Prostate gland (tissue), 2 donors: ENCODE measurements at regions not wholly inside any gene's neighbourhood (a gene's known extent, or its start where the extent isn't known, plus 50 kb on each side); places are given as distances from the start of the nearest gene placed in this dataset.

Experiments
- DNase-seq: peaks from one replicate; pipeline ENCODE4 v3.0.0-alpha.2; 2019; ENCODE audit warnings: low spot score
- H3K27ac ChIP-seq, 2 donors: fragments of 200-600 bp; sonication (generic); 2 replicates each; pipeline ENCODE4 v1.5.1; 2017 to 2019
- H3K27me3 ChIP-seq: fragments of 200-600 bp; sonication (generic); replicated peaks from 2 replicates; pipeline ENCODE4 v1.5.1; 2019; ENCODE audit not compliant: insufficient read depth
- H3K36me3 ChIP-seq, 2 donors: fragments of 200-600 bp; sonication (generic); 1 replicate in 1 of 2; 2 replicates in 1 of 2; pipeline versions ENCODE4 v1.5.1 to v1.8.1; 2017 to 2019
- H3K4me1 ChIP-seq: fragments of 200-600 bp; sonication (generic); replicated peaks from 2 replicates; pipeline ENCODE4 v1.5.1; 2019
- H3K4me3 ChIP-seq, 2 donors: fragments of 200-600 bp; sonication (generic); 2 replicates each; pipeline ENCODE4 v1.5.1; 2017 to 2019
- H3K9me3 ChIP-seq: fragments of 200-600 bp; sonication (generic); 2 replicates; pipeline ENCODE4 v1.5.1; 2017
- POLR2A ChIP-seq: fragments of 450-650 bp; IDR thresholded peaks from one replicate; pipeline ENCODE4 v1.6.1; 2016; ENCODE audit warnings: antibody characterized with exemption, mild to moderate bottlenecking
- POLR2AphosphoS5 ChIP-seq: sonication (generic); formaldehyde crosslinking; IDR thresholded peaks from one replicate; pipeline ENCODE4 v1.6.1; 2017; ENCODE audit warnings: antibody characterized with exemption
- WGBS: methylation state at CpG from one replicate; pipeline ENCODE4 v1.1.5; 2018; 5-methylcytosine and 5-hydroxymethylcytosine counted together
- intact Hi-C: fragments of 100-400 bp; cut with DNase I; formaldehyde crosslinking; loops from one replicate; pipeline ENCODE4 v1.14.2; 2022
- TF ChIP-seq, protein P1 (sequence below), 4 experiments: fragments of 200-600 bp in 2 of 4; fragments of 450-650 bp in 2 of 4; sonication (generic) in 2 of 4; IDR thresholded peaks; 1 replicate in 3 of 4; 2 replicates in 1 of 4; pipeline ENCODE4 v1.5.1; 2016 to 2019; ENCODE audit warnings: antibody characterized with exemption in 4 of 4, mild to moderate bottlenecking in 2 of 4, moderate library complexity in 2 of 4

DNA sequence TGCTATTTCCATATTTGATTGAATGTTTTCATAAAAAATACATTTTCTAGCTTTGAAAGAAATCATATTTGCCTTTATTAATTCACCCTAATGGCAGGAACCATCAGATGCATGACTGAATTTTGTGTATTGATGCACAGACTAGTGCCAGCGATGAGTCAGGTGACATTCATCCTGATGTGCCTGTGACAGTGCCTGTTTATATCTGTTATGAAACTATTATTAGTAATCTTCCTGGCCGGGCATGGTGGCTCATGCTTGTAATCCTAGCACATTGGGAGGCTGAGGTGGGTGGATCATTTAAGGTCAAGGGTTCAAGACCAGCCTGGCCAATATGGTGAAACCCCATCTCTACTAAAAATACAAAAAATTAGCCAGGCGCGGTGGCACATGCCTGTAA, 170.0 kb downstream of the TSN start:
- no peaks in the 10 kb centered on the region for H3K27me3 ChIP-seq
- H3K4me1 ChIP-seq: no peaks in the 10 kb centered on the region
- H3K4me3 ChIP-seq: no peak overlapping the region
- H3K27ac ChIP-seq: no peak overlapping the region
- no peak for DNase-seq
- WGBS: 94% methylated on average over 4 of the region's 4 CpGs
- no peaks in the 10 kb centered on the region for H3K36me3 ChIP-seq
- TF ChIP-seq POLR2A (no peak), POLR2AphosphoS5 (no peak)
- TF ChIP-seq, protein P1, sequence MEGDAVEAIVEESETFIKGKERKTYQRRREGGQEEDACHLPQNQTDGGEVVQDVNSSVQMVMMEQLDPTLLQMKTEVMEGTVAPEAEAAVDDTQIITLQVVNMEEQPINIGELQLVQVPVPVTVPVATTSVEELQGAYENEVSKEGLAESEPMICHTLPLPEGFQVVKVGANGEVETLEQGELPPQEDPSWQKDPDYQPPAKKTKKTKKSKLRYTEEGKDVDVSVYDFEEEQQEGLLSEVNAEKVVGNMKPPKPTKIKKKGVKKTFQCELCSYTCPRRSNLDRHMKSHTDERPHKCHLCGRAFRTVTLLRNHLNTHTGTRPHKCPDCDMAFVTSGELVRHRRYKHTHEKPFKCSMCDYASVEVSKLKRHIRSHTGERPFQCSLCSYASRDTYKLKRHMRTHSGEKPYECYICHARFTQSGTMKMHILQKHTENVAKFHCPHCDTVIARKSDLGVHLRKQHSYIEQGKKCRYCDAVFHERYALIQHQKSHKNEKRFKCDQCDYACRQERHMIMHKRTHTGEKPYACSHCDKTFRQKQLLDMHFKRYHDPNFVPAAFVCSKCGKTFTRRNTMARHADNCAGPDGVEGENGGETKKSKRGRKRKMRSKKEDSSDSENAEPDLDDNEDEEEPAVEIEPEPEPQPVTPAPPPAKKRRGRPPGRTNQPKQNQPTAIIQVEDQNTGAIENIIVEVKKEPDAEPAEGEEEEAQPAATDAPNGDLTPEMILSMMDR (IDR thresholded peaks at IDR 0.05): no peak
- no peaks in the 10 kb centered on the region for H3K9me3 ChIP-seq
- intact Hi-C loops: no loop called here

DNA sequence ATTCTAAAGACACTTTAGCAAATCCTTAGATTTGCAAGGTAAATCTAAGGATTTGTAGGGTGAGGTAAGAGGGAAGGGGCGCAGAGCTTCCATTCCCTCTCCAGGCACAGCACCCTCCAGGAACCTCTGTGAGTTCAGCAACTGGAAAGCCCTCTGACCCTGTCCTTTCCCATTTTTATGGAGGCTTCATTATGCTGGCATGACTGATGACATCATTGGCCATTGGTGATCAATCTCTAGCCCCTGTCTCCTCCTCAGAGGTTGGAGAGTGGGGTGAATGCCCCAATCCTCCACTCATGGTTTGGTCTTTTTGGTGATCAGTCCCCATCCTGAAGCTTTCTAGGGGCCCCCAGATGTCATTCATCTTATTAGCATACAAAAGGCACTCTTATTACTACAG, 187.8 kb downstream of the TSN start:
- H3K27ac ChIP-seq: no peak overlapping the region
- TF ChIP-seq POLR2A (no peak), POLR2AphosphoS5 (no peak)
- TF ChIP-seq, protein P1 (IDR thresholded peaks at IDR 0.05): no peak
- no peaks in the 10 kb centered on the region for H3K4me1 ChIP-seq
- H3K4me3 ChIP-seq: no peak overlapping the region
- no peaks in the 10 kb centered on the region for H3K9me3 ChIP-seq
- DNase-seq: no peak
- intact Hi-C loops: no loop called here
- WGBS: 100% methylated on average over 1 of the region's 1 CpG
- peaks cover 2% of the 10 kb centered on the region for H3K27me3 ChIP-seq
- H3K36me3 ChIP-seq: no peaks in the 10 kb centered on the region

DNA sequence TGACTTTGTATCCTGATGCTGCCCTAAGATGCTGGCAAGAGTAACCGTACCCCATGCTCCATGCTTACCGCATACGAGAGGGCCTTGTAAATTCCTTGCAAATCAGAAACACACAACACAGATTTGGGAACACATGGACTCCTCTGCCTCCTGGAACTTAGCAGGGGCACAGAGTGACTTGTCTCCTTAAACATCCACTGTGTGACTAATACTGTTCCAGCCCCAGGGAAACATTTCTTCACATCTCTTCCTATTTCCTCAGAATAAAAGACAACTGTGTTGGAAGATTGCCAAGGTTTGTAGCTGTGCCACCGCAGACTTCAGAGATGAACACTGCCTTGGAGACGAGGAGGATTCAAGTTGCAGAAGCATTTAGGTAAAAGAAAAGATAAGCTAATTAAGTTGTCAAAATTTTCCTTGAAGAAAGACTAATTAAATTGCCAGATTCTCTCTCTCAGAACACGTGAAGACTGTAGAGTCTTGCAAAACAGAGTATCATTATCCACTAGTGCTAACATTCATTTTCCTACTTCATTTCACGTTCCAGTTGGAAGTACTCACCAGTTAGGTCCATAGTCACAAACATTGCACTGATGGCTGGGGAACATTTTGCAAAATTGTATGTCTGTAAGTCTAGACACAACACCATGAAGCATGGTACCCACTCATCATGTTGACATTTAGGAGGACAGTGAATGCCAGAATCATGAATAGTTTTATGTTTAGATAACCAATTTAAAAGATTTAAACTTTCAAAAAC, 188.8 kb downstream of the TSN start:
- Histone ChIP-seq H3K9me3 (no peaks in the 10 kb centered on the region), H3K27ac (no peak overlapping the region), H3K27me3 (peaks cover 2% of the 10 kb centered on the region), H3K4me3 (no peak overlapping the region), H3K36me3 (no peaks in the 10 kb centered on the region), H3K4me1 (no peaks in the 10 kb centered on the region)
- 15% methylated on average over 7 of the region's 7 CpGs for WGBS
- TF ChIP-seq POLR2AphosphoS5 (no peak), POLR2A (no peak)
- TF ChIP-seq, protein P1 (IDR thresholded peaks at IDR 0.05): no peak
- DNase-seq: no peak
- intact Hi-C loops: no loop called here

DNA sequence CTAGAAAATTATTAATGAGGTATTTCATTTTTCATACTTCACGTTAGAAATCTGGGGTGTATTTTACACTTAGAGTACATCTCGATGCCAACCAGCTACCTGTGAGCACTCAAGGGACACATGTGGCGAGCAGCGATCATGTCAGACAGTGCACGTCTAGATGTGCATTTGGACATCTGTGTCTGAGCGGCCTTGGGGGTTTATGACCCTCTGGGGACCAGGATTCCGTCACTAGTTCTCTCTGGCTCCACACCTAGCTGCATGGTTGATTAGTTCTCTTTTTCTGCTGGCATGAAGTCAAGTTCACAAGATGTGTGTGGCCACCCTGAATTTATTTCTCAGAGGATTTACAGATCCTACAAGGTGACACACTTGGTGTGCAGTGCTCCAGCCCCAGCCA, 192.2 kb downstream of the TSN start:
- no peak overlapping the region for H3K27ac ChIP-seq
- H3K27me3 ChIP-seq: peaks cover 2% of the 10 kb centered on the region
- no peaks in the 10 kb centered on the region for H3K4me1 ChIP-seq
- TF ChIP-seq, protein P1 (IDR thresholded peaks at IDR 0.05): no peak
- TF ChIP-seq POLR2A (no peak), POLR2AphosphoS5 (no peak)
- no peaks in the 10 kb centered on the region for H3K9me3 ChIP-seq
- H3K36me3 ChIP-seq: no peaks in the 10 kb centered on the region
- no peak for DNase-seq
- 77% methylated on average over 7 of the region's 7 CpGs for WGBS
- intact Hi-C loops: no loop called here
- no peak overlapping the region for H3K4me3 ChIP-seq

DNA sequence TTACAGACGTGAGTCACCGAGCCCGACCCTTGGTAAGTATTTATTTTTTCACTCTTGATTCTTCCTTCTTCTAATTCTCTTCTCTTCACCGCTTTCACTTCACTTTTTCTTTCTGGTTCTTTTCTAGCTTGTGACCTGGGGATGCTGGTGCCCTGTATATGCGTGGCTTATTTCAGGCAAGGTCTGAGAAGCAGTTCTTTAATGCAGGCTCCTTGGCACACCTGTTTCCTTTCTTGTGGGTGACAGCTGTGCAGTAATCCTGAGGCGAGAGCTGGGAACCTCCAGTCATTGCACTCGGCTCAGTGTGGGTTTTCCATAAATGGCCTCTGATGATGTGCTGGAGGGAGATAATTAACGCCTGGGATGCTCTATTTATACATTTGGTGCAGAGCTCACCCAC, 193.8 kb downstream of the TSN start:
- 77% methylated on average over 8 of the region's 8 CpGs for WGBS
- H3K4me3 ChIP-seq: no peak overlapping the region

More for the DNA sequence above, 193.8 kb downstream of the TSN start:
- H3K9me3 ChIP-seq: no peaks in the 10 kb centered on the region
- H3K4me1 ChIP-seq: no peaks in the 10 kb centered on the region
- TF ChIP-seq POLR2AphosphoS5 (no peak), POLR2A (no peak)
- TF ChIP-seq, protein P1 (IDR thresholded peaks at IDR 0.05): no peak
- no peak overlapping the region for H3K27ac ChIP-seq
- no peaks in the 10 kb centered on the region for H3K36me3 ChIP-seq
- H3K27me3 ChIP-seq: peaks cover 2% of the 10 kb centered on the region
- intact Hi-C loops: no loop called here
- no peak for DNase-seq
